ENCODE measurements at regions not wholly inside any gene's neighbourhood (a gene's known extent, or its start where the extent isn't known, plus 50 kb on each side); places are given as distances from the start of the nearest gene placed in this dataset.

DNA sequence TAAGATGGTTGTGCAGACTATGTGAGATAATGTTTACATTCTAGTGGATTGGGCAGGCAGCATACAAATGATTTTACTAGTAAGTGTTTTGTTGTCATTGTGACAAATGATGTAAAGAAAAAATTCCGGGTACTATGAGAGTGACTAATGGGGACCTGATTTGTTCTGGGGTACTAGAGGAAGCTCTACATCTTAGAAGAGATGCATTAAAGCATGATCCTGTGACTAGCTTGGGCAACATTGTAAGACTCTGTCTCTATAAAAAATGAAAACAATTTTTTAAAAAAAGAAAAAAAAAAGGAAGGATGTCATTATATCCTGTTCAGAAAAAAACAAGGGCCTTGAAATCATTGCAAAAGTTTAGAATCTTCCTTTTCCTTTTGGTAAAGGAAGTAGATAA lies 58.1 kb upstream of the MYRIP start:
- Mint-ChIP-seq H3K27ac (no peak overlapping the region), H3K36me3 (no peaks in the 10 kb centered on the region), H3K27me3 (peaks cover 12% of the 10 kb centered on the region)

DNA sequence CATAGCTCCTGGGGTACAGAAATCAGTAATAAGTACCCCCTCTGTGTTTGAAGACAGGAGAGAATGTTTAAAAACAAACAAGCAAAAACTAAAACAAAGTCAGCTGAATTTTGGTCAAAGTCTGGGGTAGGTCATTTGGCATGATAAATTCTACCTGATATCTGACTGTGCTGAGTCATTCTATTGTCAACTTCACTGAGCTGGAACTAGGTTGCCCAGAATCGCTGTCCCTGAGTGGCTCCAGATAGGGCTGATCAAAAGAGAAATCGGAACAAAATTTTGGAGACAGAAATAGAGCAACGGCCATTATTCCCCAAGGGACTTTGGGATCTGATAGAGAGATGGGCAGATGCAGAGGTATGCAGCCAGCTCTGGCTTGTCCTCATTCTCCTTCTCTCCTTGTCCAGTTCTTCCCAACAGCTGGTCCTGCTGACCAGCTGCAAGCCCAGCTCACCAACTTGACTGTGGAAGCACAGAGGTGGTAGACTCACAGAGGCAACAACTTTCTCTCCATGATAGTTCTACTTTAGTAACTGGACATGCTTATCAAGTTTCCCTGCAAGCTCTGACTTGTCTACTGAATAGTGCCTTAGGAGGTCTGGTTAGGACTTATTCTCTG lies 57.3 kb upstream of the MYRIP start:
- no peak overlapping the region for H3K4me3 Mint-ChIP-seq
- no peak overlapping the region for H3K27ac Mint-ChIP-seq
- peaks cover 7% of the 10 kb centered on the region for H3K27me3 Mint-ChIP-seq
- H3K36me3 Mint-ChIP-seq: no peaks in the 10 kb centered on the region
- H3K4me1 Mint-ChIP-seq (ENCODE audit: low read depth): peaks cover 6% of the 10 kb centered on the region
- no peaks in the 10 kb centered on the region for H3K9me3 Mint-ChIP-seq (ENCODE audit: low read depth)

More for the DNA sequence above, 58.1 kb upstream of the MYRIP start:
- no peak overlapping the region for H3K4me3 Mint-ChIP-seq
- H3K4me1 Mint-ChIP-seq (ENCODE audit: low read depth): peaks cover 6% of the 10 kb centered on the region
- no peaks in the 10 kb centered on the region for H3K9me3 Mint-ChIP-seq (ENCODE audit: low read depth)

DNA sequence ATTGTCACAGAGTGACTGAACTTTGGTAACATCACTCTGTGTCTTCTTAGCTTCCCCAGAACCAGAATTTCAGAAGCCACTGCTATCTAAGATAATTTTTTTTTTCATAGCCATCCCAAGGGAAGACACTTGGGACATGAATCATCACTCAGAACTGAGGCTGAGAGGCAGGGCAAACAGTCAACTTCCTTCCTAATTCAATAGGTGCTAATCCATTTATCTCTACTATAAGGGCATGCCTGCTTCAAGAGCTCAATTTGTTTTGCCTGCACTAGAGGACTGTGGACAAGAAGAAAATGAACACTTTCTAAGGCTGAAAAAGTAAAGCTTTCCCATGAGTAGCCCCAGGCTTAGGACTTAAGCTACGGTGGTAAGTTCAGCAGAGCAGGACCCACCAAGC lies 56.7 kb upstream of the MYRIP start:
- Mint-ChIP-seq H3K27me3 (peaks cover 3% of the 10 kb centered on the region), H3K27ac (no peak overlapping the region), H3K4me1 (ENCODE audit: low read depth) (peaks cover 6% of the 10 kb centered on the region), H3K4me3 (no peak overlapping the region), H3K9me3 (ENCODE audit: low read depth) (no peaks in the 10 kb centered on the region), H3K36me3 (no peaks in the 10 kb centered on the region)

DNA sequence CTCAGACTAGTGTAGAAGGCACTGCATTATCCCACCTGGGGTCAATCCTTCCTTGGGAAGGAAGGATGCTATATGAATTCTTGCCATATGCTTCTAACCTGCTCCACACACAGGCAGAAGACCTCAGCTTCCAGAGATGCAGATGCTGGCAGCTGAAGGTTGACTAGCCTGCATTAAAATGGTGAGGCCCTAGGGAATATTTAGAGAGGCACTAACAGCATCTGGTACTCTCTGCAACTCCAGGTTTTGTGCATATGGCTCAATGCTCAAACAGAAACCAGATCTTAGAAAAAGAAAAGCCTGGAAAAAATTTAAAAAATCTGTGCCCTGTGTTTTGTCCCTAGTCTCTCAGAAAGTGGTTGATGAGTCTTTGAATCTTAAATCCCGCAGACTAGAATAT lies 56.0 kb upstream of the MYRIP start:
- H3K27me3 Mint-ChIP-seq: peaks cover 3% of the 10 kb centered on the region
- no peaks in the 10 kb centered on the region for H3K36me3 Mint-ChIP-seq
- H3K4me1 Mint-ChIP-seq (ENCODE audit: low read depth): peaks cover 6% of the 10 kb centered on the region
- H3K4me3 Mint-ChIP-seq: no peak overlapping the region
- H3K9me3 Mint-ChIP-seq (ENCODE audit: low read depth): no peaks in the 10 kb centered on the region
- H3K27ac Mint-ChIP-seq: no peak overlapping the region

DNA sequence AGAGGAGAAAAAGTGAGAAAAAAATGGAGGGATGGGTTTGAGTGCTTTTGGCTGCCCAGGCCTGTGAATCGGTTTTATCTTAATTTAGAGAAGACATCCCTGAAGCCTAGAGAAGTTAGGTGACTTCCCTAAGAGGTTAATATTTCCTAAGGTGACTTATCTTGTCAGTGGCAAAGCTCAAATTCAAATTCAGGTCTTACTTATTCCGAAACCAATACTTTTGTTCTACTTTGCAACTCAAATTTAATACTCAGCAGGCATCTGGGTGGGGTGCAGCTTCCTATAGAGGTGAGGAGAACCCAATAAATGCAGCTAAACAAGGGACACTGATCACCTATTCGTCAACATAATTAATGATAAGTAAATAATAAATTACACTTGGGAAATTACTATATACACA lies 54.9 kb upstream of the MYRIP start:
- Mint-ChIP-seq H3K36me3 (no peaks in the 10 kb centered on the region), H3K9me3 (ENCODE audit: low read depth) (no peaks in the 10 kb centered on the region), H3K27ac (no peak overlapping the region), H3K27me3 (peaks cover 3% of the 10 kb centered on the region), H3K4me3 (no peak overlapping the region), H3K4me1 (ENCODE audit: low read depth) (peaks cover 6% of the 10 kb centered on the region)

DNA sequence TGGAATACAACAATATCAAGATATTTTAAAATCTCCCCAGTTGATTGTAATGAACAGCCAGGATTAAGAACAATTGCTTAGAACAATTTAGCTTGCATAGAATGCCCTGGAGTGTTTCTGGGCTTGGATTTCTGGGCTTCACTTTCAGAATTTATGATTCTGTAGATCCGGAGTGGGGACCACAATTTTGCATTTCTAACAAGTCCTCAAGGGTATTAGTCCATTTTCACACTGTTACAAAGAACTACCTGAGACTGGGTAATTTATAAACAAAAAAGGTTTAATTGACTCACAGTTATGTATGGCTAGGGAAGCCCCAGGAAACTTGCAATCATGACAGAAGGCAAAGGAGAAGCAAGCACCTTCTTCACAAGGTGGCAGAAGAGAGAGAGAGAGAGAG lies 54.3 kb upstream of the MYRIP start:
- Mint-ChIP-seq H3K4me1 (ENCODE audit: low read depth) (peaks cover 6% of the 10 kb centered on the region), H3K27me3 (peaks cover 3% of the 10 kb centered on the region), H3K27ac (no peak overlapping the region), H3K36me3 (no peaks in the 10 kb centered on the region), H3K4me3 (no peak overlapping the region), H3K9me3 (ENCODE audit: low read depth) (no peaks in the 10 kb centered on the region)

DNA sequence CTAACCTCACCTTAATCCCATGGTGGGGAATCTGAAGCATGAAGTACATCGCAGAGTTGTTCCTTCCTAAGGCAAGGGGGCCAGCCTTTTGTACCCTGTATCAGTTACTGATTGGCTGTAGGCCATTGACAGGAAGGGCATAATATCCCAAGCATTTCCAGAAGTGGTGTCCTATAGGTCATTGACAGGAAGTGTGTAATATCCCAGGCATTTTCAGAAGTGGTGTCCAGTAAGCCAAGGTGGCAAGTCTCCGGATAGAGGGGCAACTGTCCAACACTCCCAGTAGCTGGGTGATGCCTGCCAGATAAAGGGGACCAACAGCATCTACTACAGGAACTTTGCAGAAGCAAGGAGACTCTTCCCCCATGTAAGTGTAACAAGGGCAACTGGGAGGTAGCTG lies 52.1 kb upstream of the MYRIP start:
- Mint-ChIP-seq H3K27ac (no peak overlapping the region), H3K27me3 (peaks cover 5% of the 10 kb centered on the region), H3K4me1 (ENCODE audit: low read depth) (no peaks in the 10 kb centered on the region), H3K4me3 (no peak overlapping the region), H3K36me3 (no peaks in the 10 kb centered on the region), H3K9me3 (ENCODE audit: low read depth) (no peaks in the 10 kb centered on the region)
